ENCODE measurements at regions not wholly inside any gene's neighbourhood (a gene's known extent, or its start where the extent isn't known, plus 50 kb on each side); places are given as distances from the start of the nearest gene placed in this dataset.

DNA sequence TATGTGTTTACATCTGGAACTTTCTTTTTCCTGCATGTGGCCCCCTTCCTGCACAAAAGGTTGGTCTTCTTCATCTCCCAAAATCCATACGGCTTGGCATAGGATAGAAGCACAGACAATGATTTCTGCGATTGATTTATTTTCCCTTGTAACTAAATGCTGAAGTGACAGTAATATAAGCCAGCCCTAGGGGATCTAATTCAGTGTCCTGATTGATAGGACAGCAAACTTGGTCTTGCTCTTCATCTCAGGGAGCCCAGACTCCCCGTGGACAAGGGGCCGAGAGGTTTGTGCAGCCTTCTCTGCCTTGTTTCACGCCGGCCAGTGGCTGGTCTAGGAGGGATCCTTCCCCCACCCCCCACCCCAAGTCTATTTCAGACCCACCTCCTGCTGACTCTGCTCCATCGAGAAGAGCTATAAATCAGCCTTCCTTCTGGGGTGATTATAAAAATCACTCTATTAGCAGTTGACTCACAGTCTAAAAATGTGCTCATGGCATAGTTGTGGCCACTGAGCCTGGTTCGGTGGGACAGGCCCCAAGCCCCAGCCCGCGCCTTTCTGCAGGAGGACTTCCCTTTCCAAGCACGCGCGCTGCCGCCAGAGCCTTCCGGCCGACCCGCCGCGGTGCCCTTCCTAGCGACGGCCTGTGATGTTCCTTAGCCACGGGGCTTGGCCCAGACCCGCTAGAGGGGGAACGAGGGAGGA lies 89.8 kb upstream of the COL5A1 start:
- Histone ChIP-seq H3K27ac (peak overlapping the region; percentile 32), H3K27me3 (ENCODE audit: insufficient read depth, low read depth, severe bottlenecking) (no peaks in the 10 kb centered on the region), H3K9me3 (ENCODE audit: severe bottlenecking) (no peaks in the 10 kb centered on the region), H3K4me3 (ENCODE audit: low read depth, low read length) (no peak overlapping the region), H3K36me3 (no peaks in the 10 kb centered on the region)
- no peak for DNase-seq
- TF ChIP-seq, protein P1, sequence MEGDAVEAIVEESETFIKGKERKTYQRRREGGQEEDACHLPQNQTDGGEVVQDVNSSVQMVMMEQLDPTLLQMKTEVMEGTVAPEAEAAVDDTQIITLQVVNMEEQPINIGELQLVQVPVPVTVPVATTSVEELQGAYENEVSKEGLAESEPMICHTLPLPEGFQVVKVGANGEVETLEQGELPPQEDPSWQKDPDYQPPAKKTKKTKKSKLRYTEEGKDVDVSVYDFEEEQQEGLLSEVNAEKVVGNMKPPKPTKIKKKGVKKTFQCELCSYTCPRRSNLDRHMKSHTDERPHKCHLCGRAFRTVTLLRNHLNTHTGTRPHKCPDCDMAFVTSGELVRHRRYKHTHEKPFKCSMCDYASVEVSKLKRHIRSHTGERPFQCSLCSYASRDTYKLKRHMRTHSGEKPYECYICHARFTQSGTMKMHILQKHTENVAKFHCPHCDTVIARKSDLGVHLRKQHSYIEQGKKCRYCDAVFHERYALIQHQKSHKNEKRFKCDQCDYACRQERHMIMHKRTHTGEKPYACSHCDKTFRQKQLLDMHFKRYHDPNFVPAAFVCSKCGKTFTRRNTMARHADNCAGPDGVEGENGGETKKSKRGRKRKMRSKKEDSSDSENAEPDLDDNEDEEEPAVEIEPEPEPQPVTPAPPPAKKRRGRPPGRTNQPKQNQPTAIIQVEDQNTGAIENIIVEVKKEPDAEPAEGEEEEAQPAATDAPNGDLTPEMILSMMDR (IDR thresholded peaks at IDR 0.05; ENCODE audit: low read depth, low read length): no peak

DNA sequence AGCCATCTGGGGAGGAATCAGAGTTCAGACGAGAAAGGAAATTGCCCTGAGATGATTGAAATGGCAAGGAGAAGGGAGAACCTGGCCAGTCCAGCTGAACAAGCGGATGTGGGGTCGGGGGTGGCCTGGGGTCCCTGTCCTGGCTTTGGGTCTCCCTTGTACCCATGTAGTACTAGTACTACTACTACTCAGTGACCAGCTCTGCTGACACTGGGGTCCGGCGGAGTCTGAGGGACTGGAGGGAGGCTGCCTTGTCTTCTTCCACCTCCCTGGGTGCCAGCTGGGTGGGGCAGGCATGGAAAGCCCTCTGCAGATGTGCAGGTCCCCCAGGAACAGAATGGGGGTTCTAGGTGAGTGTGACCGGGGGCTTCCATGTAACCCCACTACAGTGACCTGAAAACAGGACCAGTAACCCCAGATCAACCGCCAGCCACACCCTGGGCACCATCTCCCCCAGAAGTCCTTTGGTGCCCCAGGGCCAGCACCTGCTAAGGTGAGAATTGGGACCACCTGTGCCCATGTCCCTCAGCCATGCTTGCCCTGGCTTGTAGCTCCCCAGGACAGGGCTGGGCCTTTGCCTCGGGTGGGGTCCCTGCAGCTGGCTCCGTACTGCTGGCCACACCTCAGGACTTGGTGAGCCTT lies 89.1 kb upstream of the COL5A1 start:
- TF ChIP-seq, protein P1 (IDR thresholded peaks at IDR 0.05; ENCODE audit: low read depth, low read length): no peak
- Histone ChIP-seq H3K27ac (peak overlapping the region; percentile 32), H3K36me3 (no peaks in the 10 kb centered on the region), H3K27me3 (ENCODE audit: insufficient read depth, low read depth, severe bottlenecking) (no peaks in the 10 kb centered on the region), H3K4me3 (ENCODE audit: low read depth, low read length) (no peak overlapping the region), H3K9me3 (ENCODE audit: severe bottlenecking) (no peaks in the 10 kb centered on the region)
- no peak for DNase-seq

DNA sequence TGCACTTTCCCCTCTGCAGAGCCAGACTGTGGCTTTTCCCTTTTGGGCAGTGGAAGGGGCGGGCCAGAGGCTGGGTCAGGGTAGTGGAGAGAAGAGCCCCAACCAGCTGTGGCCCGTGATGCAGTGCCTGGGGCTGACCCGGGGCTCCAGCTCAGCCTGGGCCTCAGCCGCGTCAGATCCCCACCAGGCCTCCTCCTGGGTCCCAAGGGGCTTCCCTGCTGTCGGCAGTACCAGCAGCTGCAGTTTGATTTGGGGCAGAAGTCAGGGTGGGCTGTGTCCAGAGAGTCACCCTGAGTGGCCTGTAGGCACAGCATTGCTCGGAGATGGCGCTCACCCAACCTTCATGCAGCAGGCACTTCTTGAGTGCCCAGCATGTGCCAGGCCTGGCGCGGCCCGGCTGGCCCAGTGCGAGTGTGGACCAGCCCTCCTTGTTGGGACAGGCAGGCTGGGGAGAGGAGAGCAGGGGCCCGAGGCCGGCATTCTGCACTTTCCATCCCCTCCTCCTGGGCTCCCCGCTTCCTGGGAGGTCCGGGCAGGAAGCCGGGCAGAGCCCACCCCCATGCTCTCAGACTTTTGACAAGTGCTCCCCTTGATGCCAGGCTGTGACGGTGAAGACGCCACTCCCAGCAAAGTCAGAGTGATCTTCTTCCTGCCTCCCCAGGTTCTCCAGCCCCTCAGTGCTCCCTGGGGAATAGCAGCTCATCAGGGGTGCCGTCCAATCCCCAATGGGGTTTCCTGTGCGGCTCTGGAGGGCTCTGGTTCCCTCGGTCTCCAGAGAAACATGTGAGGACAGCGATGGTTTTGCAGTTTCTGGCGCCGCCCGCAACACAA lies 88.3 kb upstream of the COL5A1 start:
- H3K27me3 ChIP-seq (ENCODE audit: insufficient read depth, low read depth, severe bottlenecking): no peaks in the 10 kb centered on the region
- no peak overlapping the region for H3K27ac ChIP-seq
- H3K9me3 ChIP-seq (ENCODE audit: severe bottlenecking): no peaks in the 10 kb centered on the region
- no peak for DNase-seq
- no peak overlapping the region for H3K4me3 ChIP-seq (ENCODE audit: low read depth, low read length)
- TF ChIP-seq, protein P1 (IDR thresholded peaks at IDR 0.05; ENCODE audit: low read depth, low read length): no peak
- no peaks in the 10 kb centered on the region for H3K36me3 ChIP-seq

DNA sequence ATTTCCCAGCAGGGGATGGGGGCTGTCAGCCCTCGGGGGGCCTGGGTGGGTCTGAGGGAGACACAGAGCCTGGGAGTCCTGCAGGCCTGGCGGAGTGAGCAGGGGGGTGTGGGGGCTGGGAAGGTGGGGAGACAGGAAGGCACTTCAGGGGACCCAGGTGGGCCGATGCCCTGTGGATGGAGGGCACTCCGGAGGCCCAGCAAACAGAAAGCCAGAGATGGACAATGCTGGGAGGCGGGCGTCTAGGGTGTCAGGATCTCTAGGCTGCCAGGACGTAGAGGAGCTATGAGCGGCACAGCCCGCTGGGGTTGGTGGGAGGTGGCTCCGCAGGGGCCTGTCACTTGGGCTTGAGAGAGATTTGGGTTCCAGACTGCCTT lies 87.6 kb upstream of the COL5A1 start:
- Histone ChIP-seq H3K36me3 (no peaks in the 10 kb centered on the region), H3K4me3 (ENCODE audit: low read depth, low read length) (no peak overlapping the region), H3K27me3 (ENCODE audit: insufficient read depth, low read depth, severe bottlenecking) (no peaks in the 10 kb centered on the region), H3K9me3 (ENCODE audit: severe bottlenecking) (no peaks in the 10 kb centered on the region), H3K27ac (no peak overlapping the region)
- TF ChIP-seq, protein P1 (IDR thresholded peaks at IDR 0.05; ENCODE audit: low read depth, low read length): no peak
- DNase-seq: no peak

DNA sequence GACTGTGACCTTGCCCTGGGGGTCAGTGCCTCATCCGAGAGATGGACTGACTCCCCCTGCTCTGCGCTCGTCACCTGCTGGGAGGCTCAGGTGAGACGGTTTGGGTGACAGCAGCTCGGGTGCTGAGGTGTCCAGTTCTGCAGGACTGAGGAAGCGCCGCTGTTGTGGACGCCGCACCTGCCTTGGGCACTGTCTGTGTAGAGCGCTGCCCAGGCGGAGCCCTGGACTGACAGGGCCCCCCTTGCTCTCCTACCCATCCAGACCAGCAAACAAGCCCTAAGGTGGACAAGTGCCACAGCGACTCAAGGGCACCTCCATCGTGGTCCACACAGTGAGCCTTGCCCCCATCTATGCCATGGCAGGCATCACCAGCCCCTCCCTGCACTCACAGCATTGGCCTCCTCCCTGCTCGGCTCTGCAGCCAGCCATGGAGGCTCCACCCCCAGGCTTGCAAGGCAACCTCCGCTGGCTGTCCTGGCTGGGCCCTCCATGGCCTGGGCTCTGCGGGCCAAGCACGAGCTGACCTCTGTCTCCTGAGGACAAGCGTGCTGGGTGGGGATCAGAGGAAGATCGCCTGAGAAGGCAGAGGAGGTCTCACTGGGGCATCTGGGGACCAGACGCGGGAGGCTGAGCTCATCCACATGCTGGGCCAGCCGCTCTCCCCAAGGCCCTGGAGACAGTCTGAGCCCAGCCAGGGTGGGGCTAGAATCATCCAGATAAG lies 87.1 kb upstream of the COL5A1 start:
- peak; percentile 95 for DNase-seq
- H3K27me3 ChIP-seq (ENCODE audit: insufficient read depth, low read depth, severe bottlenecking): no peaks in the 10 kb centered on the region
- no peak overlapping the region for H3K4me3 ChIP-seq (ENCODE audit: low read depth, low read length)
- H3K36me3 ChIP-seq: no peaks in the 10 kb centered on the region
- no peaks in the 10 kb centered on the region for H3K9me3 ChIP-seq (ENCODE audit: severe bottlenecking)
- TF ChIP-seq, protein P1 (IDR thresholded peaks at IDR 0.05; ENCODE audit: low read depth, low read length): 0 out of 2 replicates have a peak, but pooled peaks have one; percentile 3
- H3K27ac ChIP-seq: peak overlapping the region; percentile 59
